GM06990 (cell line): ENCODE measurements at regions not wholly inside any gene's neighbourhood (a gene's known extent, or its start where the extent isn't known, plus 50 kb on each side); places are given as distances from the start of the nearest gene placed in this dataset.

Experiments
- DNase-seq: peaks from one replicate; pipeline ENCODE4 v3.0.0-alpha.2; 2011; ENCODE audit not compliant: insufficient read length; ENCODE audit errors: extremely low read depth
- H3K27me3 ChIP-seq: replicated peaks from 2 replicates; pipeline ENCODE4 v1.6.0; 2011; ENCODE audit warnings: low read length; ENCODE audit not compliant: control insufficient read depth, insufficient read depth
- H3K36me3 ChIP-seq: 2 replicates; pipeline ENCODE4 v1.5.1; 2011; ENCODE audit warnings: low read length; ENCODE audit not compliant: control insufficient read depth, insufficient read depth
- H3K4me3 ChIP-seq: replicated peaks from 2 replicates; pipeline ENCODE4 v1.5.1; 2011; ENCODE audit warnings: low read depth, mild to moderate bottlenecking, control low read depth, low read length
- TF ChIP-seq, protein P1 (sequence below): IDR thresholded peaks from 2 replicates; pipeline ENCODE4 v1.5.1; 2011; ENCODE audit warnings: low read length, control low read depth, mild to moderate bottlenecking, inconsistent platforms; ENCODE audit not compliant: insufficient read depth, poor library complexity, severe bottlenecking

DNA sequence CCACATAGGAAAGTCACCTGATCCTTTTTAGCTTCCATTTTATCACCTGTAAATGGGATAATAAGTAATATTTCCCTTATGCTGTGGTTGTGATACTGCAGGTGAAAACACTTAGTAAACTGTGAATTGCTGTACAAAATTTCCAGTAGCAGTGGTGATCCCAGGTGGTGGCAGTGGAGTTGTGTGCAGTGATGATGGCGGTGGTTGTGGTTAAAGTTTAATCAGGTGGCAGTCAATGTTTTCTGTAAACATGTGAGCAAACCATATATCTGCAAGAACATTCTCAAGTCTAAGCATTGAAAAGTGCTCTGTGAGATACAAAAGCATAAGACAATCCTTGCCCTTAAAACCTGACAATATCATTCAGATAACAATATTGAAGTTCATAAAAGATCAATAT is 480.2 kb downstream of the RASEF start:
- H3K27me3 ChIP-seq, result no peaks in the 10 kb centered on the region
- no peak for DNase-seq
- no peak overlapping the region for H3K4me3 ChIP-seq
- TF ChIP-seq, protein P1, sequence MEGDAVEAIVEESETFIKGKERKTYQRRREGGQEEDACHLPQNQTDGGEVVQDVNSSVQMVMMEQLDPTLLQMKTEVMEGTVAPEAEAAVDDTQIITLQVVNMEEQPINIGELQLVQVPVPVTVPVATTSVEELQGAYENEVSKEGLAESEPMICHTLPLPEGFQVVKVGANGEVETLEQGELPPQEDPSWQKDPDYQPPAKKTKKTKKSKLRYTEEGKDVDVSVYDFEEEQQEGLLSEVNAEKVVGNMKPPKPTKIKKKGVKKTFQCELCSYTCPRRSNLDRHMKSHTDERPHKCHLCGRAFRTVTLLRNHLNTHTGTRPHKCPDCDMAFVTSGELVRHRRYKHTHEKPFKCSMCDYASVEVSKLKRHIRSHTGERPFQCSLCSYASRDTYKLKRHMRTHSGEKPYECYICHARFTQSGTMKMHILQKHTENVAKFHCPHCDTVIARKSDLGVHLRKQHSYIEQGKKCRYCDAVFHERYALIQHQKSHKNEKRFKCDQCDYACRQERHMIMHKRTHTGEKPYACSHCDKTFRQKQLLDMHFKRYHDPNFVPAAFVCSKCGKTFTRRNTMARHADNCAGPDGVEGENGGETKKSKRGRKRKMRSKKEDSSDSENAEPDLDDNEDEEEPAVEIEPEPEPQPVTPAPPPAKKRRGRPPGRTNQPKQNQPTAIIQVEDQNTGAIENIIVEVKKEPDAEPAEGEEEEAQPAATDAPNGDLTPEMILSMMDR, result no peak
- no peaks in the 10 kb centered on the region for H3K36me3 ChIP-seq

DNA sequence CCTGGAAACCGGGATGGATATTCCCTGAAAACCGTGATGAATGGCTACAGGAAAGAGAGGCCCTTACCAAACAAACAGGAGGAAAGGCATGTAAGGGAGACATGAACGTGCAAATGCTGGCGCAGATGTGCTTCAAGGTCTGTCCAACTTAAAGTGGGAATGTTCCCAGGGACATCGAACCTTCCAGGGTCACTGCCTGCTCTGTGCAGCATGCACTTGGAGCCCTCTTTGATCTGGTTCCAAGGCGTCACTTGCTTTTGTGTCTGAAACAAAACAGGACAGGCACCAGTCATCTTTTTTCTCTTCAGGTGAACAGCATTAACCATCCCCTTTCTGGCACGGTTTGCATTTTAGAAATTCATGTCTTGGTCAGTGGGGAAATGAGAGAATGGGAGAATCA is 479.4 kb downstream of the RASEF start:
- Histone ChIP-seq H3K36me3 (no peaks in the 10 kb centered on the region), H3K27me3 (no peaks in the 10 kb centered on the region), H3K4me3 (no peak overlapping the region)
- DNase-seq, result no peak
- TF ChIP-seq, protein P1, result no peak

DNA sequence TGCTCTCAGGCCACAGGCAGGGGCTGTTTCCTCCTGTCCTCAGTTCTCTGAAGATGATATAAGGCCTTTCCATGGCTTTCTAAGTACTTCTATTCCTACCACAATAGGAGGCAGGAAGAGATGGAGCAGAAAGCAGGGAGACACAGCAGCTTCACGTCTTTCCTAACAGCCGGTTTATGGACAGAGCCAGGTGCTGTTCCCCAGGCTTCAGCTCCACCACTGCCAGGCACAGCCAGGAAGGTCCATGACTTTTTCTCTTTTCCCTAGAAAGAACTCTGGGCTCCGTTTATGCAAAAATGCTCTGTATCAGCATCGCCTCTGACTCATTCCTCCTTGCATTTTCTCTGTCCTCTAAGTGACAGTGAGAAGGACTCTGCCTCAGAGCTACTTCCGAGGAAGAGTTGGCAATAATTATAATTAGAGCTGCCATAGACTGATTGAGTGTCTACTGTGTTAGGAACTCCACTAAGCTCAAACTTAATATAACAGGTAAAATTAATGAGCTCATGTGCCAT is 478.5 kb downstream of the RASEF start:
- H3K36me3 ChIP-seq, result no peaks in the 10 kb centered on the region
- no peak overlapping the region for H3K4me3 ChIP-seq
- TF ChIP-seq, protein P1, result no peak
- DNase-seq, result no peak
- no peaks in the 10 kb centered on the region for H3K27me3 ChIP-seq

DNA sequence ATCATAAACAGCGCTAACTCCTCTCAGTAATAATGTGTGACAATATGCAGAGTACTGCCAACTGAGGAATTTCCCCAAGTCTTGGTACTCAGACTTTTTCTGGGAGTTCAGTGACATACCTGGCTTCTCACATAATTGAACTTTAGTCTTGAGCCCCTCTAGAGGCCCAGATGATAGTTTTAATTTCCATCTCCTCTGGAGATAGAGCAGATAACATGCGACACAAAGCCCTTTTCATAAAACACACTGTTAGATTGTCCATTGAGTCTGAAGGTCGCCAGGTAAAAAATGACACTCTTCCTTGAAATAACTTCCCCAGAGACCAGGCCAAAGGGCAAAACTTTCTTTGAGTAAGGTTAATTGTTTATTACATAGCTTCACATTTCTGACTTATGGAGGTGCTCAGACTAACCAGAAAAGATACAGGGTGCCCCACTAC is 476.0 kb downstream of the RASEF start:
- TF ChIP-seq, protein P1, result no peak
- no peaks in the 10 kb centered on the region for H3K27me3 ChIP-seq
- H3K4me3 ChIP-seq, result no peak overlapping the region
- H3K36me3 ChIP-seq, result no peaks in the 10 kb centered on the region
- no peak for DNase-seq

DNA sequence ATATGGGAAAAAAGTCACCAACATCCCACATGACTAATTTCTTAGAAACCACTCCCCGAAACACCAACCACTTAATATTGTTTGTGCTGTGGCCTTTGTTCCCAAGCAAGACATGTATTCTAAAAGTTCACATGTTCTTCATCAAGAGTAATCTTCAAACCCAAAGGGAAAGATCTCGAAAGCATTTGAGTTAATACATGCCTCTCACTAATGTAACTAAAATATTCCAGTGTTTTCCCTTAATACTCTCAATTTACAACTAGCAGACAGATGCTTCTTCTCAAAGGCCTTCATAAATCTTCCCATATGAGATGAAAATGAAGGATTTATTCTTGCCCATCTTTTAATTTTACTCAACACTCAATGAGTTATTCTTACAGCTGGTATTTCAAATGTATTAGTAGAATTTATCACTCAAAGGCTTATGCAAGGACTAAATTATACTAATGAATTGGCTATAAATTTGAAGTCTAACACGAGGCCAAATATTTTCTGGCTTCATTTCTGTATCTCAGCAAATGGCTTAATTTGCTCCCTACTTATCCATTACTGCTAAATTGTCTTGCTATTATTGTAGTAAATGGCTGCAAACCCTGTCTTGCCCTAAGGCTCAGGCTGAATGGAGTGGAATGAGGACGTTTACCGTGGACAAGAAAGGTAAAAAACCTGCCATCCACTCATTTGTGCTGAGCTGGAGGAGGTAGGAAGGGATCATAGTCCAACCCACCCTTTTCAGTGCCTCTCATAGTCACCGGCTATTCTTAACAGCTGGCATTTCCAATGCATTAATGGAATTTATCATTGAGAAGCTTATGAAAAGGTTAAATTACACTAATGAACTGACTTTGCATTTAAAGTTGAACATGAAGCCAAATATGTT is 474.4 kb downstream of the RASEF start:
- H3K36me3 ChIP-seq, result no peaks in the 10 kb centered on the region
- DNase-seq, result no peak
- TF ChIP-seq, protein P1, result no peak
- H3K4me3 ChIP-seq, result no peak overlapping the region
- H3K27me3 ChIP-seq, result no peaks in the 10 kb centered on the region
